Mesothelial cell of epicardium (in vitro differentiated cells): ENCODE measurements at regions not wholly inside any gene's neighbourhood (a gene's known extent, or its start where the extent isn't known, plus 50 kb on each side); places are given as distances from the start of the nearest gene placed in this dataset.

ENCODE experiments used
- DNase-seq, 2 experiments: peaks; one replicate each; pipeline ENCODE4 v3.0.0; 2021; ENCODE audit warnings: low spot score in 2 of 2; ENCODE audit not compliant: unreplicated experiment in 2 of 2
- H3K27ac Mint-ChIP-seq: 2 replicates; pipeline ENCODE4 v1.8.0; 2021; ENCODE audit warnings: mixed read lengths
- H3K27me3 Mint-ChIP-seq: 2 replicates; pipeline ENCODE4 v1.8.0; 2021; ENCODE audit warnings: low read depth, mixed read lengths
- H3K36me3 Mint-ChIP-seq: 2 replicates; pipeline ENCODE4 v1.8.0; 2021; ENCODE audit warnings: mixed read lengths
- H3K4me1 Mint-ChIP-seq: 2 replicates; pipeline ENCODE4 v1.8.0; 2021; ENCODE audit warnings: mixed read lengths
- H3K4me3 Mint-ChIP-seq: 2 replicates; pipeline ENCODE4 v1.8.0; 2021; ENCODE audit warnings: mild to moderate bottlenecking, moderate library complexity, mixed read lengths
- H3K9me3 Mint-ChIP-seq: 2 replicates; pipeline ENCODE4 v1.8.0; 2021; ENCODE audit warnings: mixed read lengths
- TF ChIP-seq, protein P1 (sequence below): fragments of 200-600 bp; sonication (generic); IDR thresholded peaks from one replicate; pipeline ENCODE4 v1.5.0; 2021; ENCODE audit warnings: antibody characterized with exemption; ENCODE audit not compliant: unreplicated experiment

DNA sequence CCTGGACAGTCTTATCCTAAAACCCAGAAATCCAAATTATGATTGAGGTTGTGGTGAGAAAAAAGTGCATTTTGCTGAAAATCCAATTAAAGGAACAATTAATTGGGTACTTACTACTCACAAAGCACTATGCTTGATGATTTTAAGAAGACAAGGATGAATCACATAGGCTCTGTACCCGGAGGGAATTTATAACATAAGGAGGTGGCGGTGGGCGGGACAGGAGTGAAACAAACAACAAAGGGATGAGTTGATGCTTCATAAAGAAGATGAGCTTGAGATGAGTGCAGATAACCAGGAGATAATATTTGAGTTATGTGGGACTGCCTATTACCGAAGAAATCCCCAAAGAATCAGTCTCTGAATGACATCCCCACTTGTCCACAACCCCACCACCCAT is 171.1 kb upstream of the FZD8 start:
- Mint-ChIP-seq H3K9me3 (peaks cover 5% of the 10 kb centered on the region), H3K4me3 (no peak overlapping the region), H3K36me3 (no peaks in the 10 kb centered on the region), H3K4me1 (no peaks in the 10 kb centered on the region), H3K27ac (no peak overlapping the region), H3K27me3 (peaks cover 8% of the 10 kb centered on the region)
- TF ChIP-seq, protein P1, sequence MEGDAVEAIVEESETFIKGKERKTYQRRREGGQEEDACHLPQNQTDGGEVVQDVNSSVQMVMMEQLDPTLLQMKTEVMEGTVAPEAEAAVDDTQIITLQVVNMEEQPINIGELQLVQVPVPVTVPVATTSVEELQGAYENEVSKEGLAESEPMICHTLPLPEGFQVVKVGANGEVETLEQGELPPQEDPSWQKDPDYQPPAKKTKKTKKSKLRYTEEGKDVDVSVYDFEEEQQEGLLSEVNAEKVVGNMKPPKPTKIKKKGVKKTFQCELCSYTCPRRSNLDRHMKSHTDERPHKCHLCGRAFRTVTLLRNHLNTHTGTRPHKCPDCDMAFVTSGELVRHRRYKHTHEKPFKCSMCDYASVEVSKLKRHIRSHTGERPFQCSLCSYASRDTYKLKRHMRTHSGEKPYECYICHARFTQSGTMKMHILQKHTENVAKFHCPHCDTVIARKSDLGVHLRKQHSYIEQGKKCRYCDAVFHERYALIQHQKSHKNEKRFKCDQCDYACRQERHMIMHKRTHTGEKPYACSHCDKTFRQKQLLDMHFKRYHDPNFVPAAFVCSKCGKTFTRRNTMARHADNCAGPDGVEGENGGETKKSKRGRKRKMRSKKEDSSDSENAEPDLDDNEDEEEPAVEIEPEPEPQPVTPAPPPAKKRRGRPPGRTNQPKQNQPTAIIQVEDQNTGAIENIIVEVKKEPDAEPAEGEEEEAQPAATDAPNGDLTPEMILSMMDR = no peak
- no peak for DNase-seq

DNA sequence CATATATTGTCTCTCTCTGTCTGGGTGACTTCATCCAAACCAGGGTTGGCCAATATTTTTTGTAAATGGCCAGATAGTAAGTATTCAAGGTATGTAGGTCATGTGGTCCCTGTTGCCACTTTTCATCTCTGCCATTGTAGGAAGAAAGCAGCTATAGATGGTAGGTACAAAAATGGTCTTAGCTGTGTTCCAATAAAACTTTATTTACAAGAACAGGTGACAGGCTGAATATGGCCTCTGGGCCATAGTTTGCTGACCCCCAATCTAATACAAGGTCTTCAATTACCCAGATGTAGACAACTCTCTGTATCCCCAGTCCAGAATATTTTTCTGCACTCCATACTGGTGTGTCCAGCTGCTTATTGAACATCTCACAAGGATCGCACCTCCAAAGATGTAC is 166.2 kb upstream of the FZD8 start:
- H3K4me1 Mint-ChIP-seq = no peaks in the 10 kb centered on the region
- no peak overlapping the region for H3K4me3 Mint-ChIP-seq
- no peak for DNase-seq
- TF ChIP-seq, protein P1 = no peak
- no peaks in the 10 kb centered on the region for H3K36me3 Mint-ChIP-seq
- no peak overlapping the region for H3K27ac Mint-ChIP-seq
- H3K27me3 Mint-ChIP-seq = peaks cover 2% of the 10 kb centered on the region
- H3K9me3 Mint-ChIP-seq = peaks cover 5% of the 10 kb centered on the region

DNA sequence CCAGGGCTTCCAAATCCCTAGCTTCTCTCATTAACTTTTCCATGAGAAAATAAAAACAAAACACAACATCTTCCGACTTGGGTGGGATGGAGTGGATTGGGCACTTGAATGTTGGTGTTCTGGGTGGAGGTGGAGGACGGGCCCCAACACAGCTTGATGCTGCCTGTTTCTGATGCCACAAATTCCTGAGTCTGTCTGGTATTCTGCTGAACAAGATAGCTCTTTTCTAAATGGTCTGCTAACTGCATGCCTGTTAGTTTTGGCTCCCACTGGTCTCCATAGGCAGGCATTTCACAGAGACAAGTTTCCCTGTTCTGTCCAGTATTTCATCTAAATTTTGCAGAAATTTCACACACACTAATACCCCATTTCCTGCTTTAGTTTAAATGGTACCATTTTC is 160.9 kb upstream of the FZD8 start:
- Mint-ChIP-seq H3K4me1 (no peaks in the 10 kb centered on the region), H3K4me3 (no peak overlapping the region), H3K27ac (no peak overlapping the region), H3K9me3 (peaks cover 8% of the 10 kb centered on the region), H3K36me3 (peaks cover 3% of the 10 kb centered on the region), H3K27me3 (peaks cover 4% of the 10 kb centered on the region)
- DNase-seq = no peak
- TF ChIP-seq, protein P1 = no peak

DNA sequence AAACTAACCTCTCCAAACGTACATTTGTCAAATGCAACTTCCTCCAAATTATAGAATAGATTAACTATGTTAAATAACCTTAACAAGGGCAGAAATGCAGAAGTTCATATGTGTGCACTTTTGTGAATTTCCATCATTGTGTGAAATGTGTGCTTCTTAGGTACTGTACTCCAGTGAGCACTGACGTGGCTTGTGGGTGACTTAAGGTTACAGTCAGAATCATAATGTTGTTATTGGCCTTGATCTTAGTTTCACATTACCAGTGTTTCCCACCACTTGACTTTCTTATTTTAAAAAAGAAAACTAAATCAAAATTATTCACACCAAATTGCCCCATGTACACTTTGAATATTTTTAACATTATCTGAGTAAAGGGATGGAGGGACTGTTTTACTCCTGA is 155.1 kb upstream of the FZD8 start:
- DNase-seq = no peak
- H3K27ac Mint-ChIP-seq = no peak overlapping the region
- peaks cover 5% of the 10 kb centered on the region for H3K27me3 Mint-ChIP-seq
- no peaks in the 10 kb centered on the region for H3K36me3 Mint-ChIP-seq
- no peak overlapping the region for H3K4me3 Mint-ChIP-seq
- TF ChIP-seq, protein P1 = no peak
- peaks cover 2% of the 10 kb centered on the region for H3K9me3 Mint-ChIP-seq
- no peaks in the 10 kb centered on the region for H3K4me1 Mint-ChIP-seq

DNA sequence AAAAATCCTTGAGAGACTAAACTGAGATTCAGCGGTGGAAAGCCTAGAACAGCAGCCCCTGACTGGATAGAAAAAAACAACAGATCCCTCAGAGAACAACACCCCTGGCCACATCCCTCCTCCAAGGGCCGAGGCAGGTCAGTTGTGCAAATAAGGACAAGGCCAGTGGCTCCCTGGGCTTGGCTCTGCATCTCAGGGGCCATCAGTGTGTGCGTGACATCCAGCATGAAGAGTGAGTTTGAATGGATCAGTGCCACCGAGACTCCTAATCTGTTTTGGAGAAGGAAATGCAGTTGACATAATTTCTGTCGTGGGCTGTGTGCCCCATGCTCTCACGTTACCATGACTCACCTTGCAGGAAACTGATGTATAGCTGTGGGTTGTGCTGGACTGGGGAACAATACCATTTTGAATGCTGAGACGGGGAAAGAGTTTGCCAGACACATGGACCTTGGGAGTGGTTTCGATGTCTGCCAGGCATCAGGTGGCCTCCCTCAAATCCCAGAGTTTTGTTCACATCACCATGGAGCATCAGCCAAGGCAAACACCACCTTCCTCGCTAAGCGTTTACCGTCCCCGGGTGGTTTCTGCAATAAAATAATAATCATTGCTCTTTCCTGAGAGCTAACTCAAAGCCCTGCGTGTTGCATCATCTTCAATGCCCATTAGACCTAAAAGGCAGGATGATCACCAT is 153.2 kb upstream of the FZD8 start:
- Mint-ChIP-seq H3K27me3 (peaks cover 7% of the 10 kb centered on the region), H3K27ac (no peak overlapping the region), H3K36me3 (no peaks in the 10 kb centered on the region), H3K4me3 (no peak overlapping the region), H3K9me3 (no peaks in the 10 kb centered on the region), H3K4me1 (peaks cover 15% of the 10 kb centered on the region)
- TF ChIP-seq, protein P1 = no peak
- DNase-seq = no peak

DNA sequence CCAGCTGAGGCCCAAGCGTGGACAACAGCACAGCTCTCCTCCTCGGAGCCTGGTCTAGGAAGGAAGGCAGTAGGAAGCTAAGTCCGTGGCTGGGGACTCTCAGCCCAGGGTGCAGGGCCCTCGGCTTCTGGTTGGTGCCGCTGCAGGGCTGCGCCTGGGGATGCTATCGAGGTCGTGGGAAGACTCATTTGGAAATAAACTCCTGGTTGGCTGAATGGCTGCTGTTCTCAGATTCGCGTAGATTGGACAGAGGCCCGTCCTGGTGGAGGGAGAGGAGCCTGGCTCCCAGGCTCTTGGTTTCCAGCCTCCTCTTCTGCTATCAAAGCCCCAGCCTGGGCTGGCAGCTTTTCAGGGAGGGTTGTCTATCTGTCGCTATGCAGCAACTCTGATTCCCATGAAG is 152.6 kb upstream of the FZD8 start:
- Mint-ChIP-seq H3K9me3 (no peaks in the 10 kb centered on the region), H3K4me1 (peaks cover 15% of the 10 kb centered on the region), H3K4me3 (no peak overlapping the region), H3K27ac (no peak overlapping the region), H3K36me3 (no peaks in the 10 kb centered on the region), H3K27me3 (peaks cover 7% of the 10 kb centered on the region)
- no peak for DNase-seq
- TF ChIP-seq, protein P1 = no peak
